GM18517 (cell line): ENCODE measurements at regions not wholly inside any gene's neighbourhood (a gene's known extent, or its start where the extent isn't known, plus 50 kb on each side); places are given as distances from the start of the nearest gene placed in this dataset.

Experiments
- ATAC-seq: cut with Tn5 transposase; IDR thresholded peaks from one replicate; pipeline ENCODE4 v1.9.1; 2021; ENCODE audit warnings: mild to moderate bottlenecking, moderate library complexity; ENCODE audit not compliant: unreplicated experiment

GRCh38 chr6:140871911-140872310 is 1260.8 kb upstream of the GJE1 start:
- ATAC-seq = no peak

- no peak for ATAC-seq
Observed at GRCh38 chr6:140867336-140867735, 1265.4 kb upstream of the GJE1 start.

GRCh38 chr6:140858381-140858971 is 1274.2 kb upstream of the GJE1 start:
- no peak for ATAC-seq

- ATAC-seq = no peak
Observed at GRCh38 chr6:140857739-140858380, 1274.9 kb upstream of the GJE1 start.

GRCh38 chr6:140855520-140855919 is 1277.2 kb upstream of the GJE1 start:
- no peak for ATAC-seq

GRCh38 chr6:140854318-140854717 is 1278.4 kb upstream of the GJE1 start:
- ATAC-seq = no peak

GRCh38 chr6:140850438-140850837 is 1282.3 kb upstream of the GJE1 start:
- no peak for ATAC-seq

- ATAC-seq = no peak
Observed at GRCh38 chr6:140849456-140849855, 1283.3 kb upstream of the GJE1 start.

- ATAC-seq = no peak
Observed at GRCh38 chr6:140847262-140847645, 1285.5 kb upstream of the GJE1 start.

- ATAC-seq = no peak
Observed at GRCh38 chr6:140846503-140847261, 1286.0 kb upstream of the GJE1 start.

GRCh38 chr6:140845701-140846100 is 1287.0 kb upstream of the GJE1 start:
- ATAC-seq = no peak

- ATAC-seq = no peak
Observed at GRCh38 chr6:140844167-140844566, 1288.6 kb upstream of the GJE1 start.

GRCh38 chr6:140833408-140833807 is 1299.3 kb upstream of the GJE1 start:
- no peak for ATAC-seq

GRCh38 chr6:140830666-140831065 is 1302.1 kb upstream of the GJE1 start:
- no peak for ATAC-seq

GRCh38 chr6:140828856-140829255 is 1303.9 kb upstream of the GJE1 start:
- ATAC-seq = no peak

GRCh38 chr6:140827593-140827992 is 1305.1 kb upstream of the GJE1 start:
- ATAC-seq = no peak

- ATAC-seq = no peak
Observed at GRCh38 chr6:140825731-140826130, 1307.0 kb upstream of the GJE1 start.

GRCh38 chr6:140824595-140824994 is 1308.1 kb upstream of the GJE1 start:
- ATAC-seq = no peak

GRCh38 chr6:140821196-140821595 is 1311.5 kb upstream of the GJE1 start:
- ATAC-seq = no peak

GRCh38 chr6:140817176-140817575 is 1315.5 kb upstream of the GJE1 start:
- no peak for ATAC-seq

GRCh38 chr6:140816681-140817080 is 1316.0 kb upstream of the GJE1 start:
- ATAC-seq = no peak

GRCh38 chr6:140812636-140813035 is 1320.1 kb upstream of the GJE1 start:
- no peak for ATAC-seq
